ENCODE measurements at regions not wholly inside any gene's neighbourhood (a gene's known extent, or its start where the extent isn't known, plus 50 kb on each side); places are given as distances from the start of the nearest gene placed in this dataset.

- Mint-ChIP-seq H3K27ac (ENCODE audit: unreplicated experiment) (peak overlapping the region; percentile 87), H3K27me3 (ENCODE audit: unreplicated experiment) (no peaks in the 10 kb centered on the region), H3K9me3 (ENCODE audit: unreplicated experiment) (no peaks in the 10 kb centered on the region), H3K4me3 (ENCODE audit: unreplicated experiment) (no peak overlapping the region), H3K4me1 (ENCODE audit: unreplicated experiment) (peaks cover 76% of the 10 kb centered on the region), H3K36me3 (ENCODE audit: unreplicated experiment) (no peaks in the 10 kb centered on the region)
- no peak for TF ChIP-seq CTCF (IDR thresholded peaks at IDR 0.05)
- DNase-seq (ENCODE audit: extremely low spot score, unreplicated experiment), result no peak
These were observed 171.1 kb downstream of the TOMM20 start for GRCh38 chr1:234957330-234958065.

DNA sequence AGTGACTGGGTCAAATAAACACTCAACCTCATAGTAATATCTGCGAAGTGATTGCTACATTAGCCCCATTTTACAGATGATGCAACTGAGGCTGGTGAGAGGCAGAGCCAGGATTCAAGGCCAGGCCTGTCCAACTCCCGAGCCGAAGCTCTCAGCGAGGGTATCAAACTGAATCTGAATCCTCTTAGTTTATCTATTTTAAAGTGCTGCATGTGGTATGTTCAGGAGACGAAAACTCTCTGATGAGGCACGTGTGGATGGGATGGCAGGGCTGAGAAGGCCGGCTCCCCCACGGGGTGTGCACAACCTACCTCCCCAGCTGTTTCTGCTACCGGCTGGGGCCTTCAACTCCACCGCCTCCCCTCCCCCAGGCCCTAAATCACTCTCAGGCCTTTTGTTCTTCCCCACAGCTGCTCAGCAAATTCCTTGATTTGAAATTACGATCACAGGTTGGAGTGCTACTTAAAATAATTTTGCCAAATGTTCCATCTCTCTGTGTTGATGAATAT lies 171.8 kb downstream of the TOMM20 start:
- Mint-ChIP-seq H3K27me3 (ENCODE audit: unreplicated experiment) (no peaks in the 10 kb centered on the region), H3K4me1 (ENCODE audit: unreplicated experiment) (peaks cover 70% of the 10 kb centered on the region), H3K9me3 (ENCODE audit: unreplicated experiment) (no peaks in the 10 kb centered on the region), H3K4me3 (ENCODE audit: unreplicated experiment) (no peak overlapping the region), H3K27ac (ENCODE audit: unreplicated experiment) (peak overlapping the region; percentile 87), H3K36me3 (ENCODE audit: unreplicated experiment) (no peaks in the 10 kb centered on the region)
- no peak for TF ChIP-seq CTCF (IDR thresholded peaks at IDR 0.05)
- no peak for DNase-seq (ENCODE audit: extremely low spot score, unreplicated experiment)

GRCh38 chr1:234955107-234955731 lies 173.4 kb downstream of the TOMM20 start:
- no peak for TF ChIP-seq CTCF (IDR thresholded peaks at IDR 0.05)
- Mint-ChIP-seq H3K4me3 (ENCODE audit: unreplicated experiment) (no peak overlapping the region), H3K27ac (ENCODE audit: unreplicated experiment) (peak overlapping the region; percentile 68), H3K4me1 (ENCODE audit: unreplicated experiment) (peaks cover 55% of the 10 kb centered on the region), H3K9me3 (ENCODE audit: unreplicated experiment) (no peaks in the 10 kb centered on the region), H3K27me3 (ENCODE audit: unreplicated experiment) (no peaks in the 10 kb centered on the region), H3K36me3 (ENCODE audit: unreplicated experiment) (no peaks in the 10 kb centered on the region)
- DNase-seq (ENCODE audit: extremely low spot score, unreplicated experiment), result no peak

- Mint-ChIP-seq H3K9me3 (ENCODE audit: unreplicated experiment) (no peaks in the 10 kb centered on the region), H3K4me1 (ENCODE audit: unreplicated experiment) (peaks cover 51% of the 10 kb centered on the region), H3K27me3 (ENCODE audit: unreplicated experiment) (no peaks in the 10 kb centered on the region), H3K36me3 (ENCODE audit: unreplicated experiment) (no peaks in the 10 kb centered on the region), H3K4me3 (ENCODE audit: unreplicated experiment) (no peak overlapping the region), H3K27ac (ENCODE audit: unreplicated experiment) (peak overlapping the region; percentile 11)
- TF ChIP-seq CTCF (IDR thresholded peaks at IDR 0.05), result no peak
- no peak for DNase-seq (ENCODE audit: extremely low spot score, unreplicated experiment)
These were observed 174.0 kb downstream of the TOMM20 start for GRCh38 chr1:234954613-234955012.

- DNase-seq (ENCODE audit: extremely low spot score, unreplicated experiment), result no peak
- peaks cover 2% of the 10 kb centered on the region for H3K36me3 Mint-ChIP-seq (ENCODE audit: unreplicated experiment)
- H3K27ac Mint-ChIP-seq (ENCODE audit: unreplicated experiment), result no peak overlapping the region
- H3K27me3 Mint-ChIP-seq (ENCODE audit: unreplicated experiment), result no peaks in the 10 kb centered on the region
- TF ChIP-seq CTCF (IDR thresholded peaks at IDR 0.05), result no peak
- peaks cover 43% of the 10 kb centered on the region for H3K4me1 Mint-ChIP-seq (ENCODE audit: unreplicated experiment)
- no peak overlapping the region for H3K4me3 Mint-ChIP-seq (ENCODE audit: unreplicated experiment)
- peaks cover 6% of the 10 kb centered on the region for H3K9me3 Mint-ChIP-seq (ENCODE audit: unreplicated experiment)
These were observed 174.8 kb downstream of the TOMM20 start for GRCh38 chr1:234953655-234954405.

Data from osteocyte (in vitro differentiated cells).